Neural cell (in vitro differentiated cells): ENCODE measurements at regions not wholly inside any gene's neighbourhood (a gene's known extent, or its start where the extent isn't known, plus 50 kb on each side); places are given as distances from the start of the nearest gene placed in this dataset.

Experiments
- EP300 ChIP-seq: fragments of 450-650 bp; conservative IDR thresholded peaks from 2 replicates; pipeline ENCODE4 v1.6.1; 2014; ENCODE audit warnings: antibody characterized with exemption, mild to moderate bottlenecking, moderate library complexity; ENCODE audit not compliant: poor library complexity, severe bottlenecking
- MXI1 ChIP-seq: fragments of 450-650 bp; conservative IDR thresholded peaks from 2 replicates; pipeline ENCODE4 v1.6.1; 2014; ENCODE audit warnings: antibody characterized with exemption, mild to moderate bottlenecking; ENCODE audit not compliant: poor library complexity, severe bottlenecking
- POLR2AphosphoS5 ChIP-seq: IDR thresholded peaks from 2 replicates; pipeline ENCODE4 v1.6.1; 2012
- SMC3 ChIP-seq: fragments of 450-650 bp; conservative IDR thresholded peaks from 2 replicates; pipeline ENCODE4 v1.6.1; 2014; ENCODE audit warnings: antibody characterized with exemption, mild to moderate bottlenecking, moderate library complexity; ENCODE audit not compliant: poor library complexity
- TAF1 ChIP-seq: IDR thresholded peaks from 2 replicates; pipeline ENCODE4 v1.6.1; 2012; ENCODE audit warnings: low read depth
- TF ChIP-seq, protein P1 (sequence below): IDR thresholded peaks from 2 replicates; pipeline ENCODE4 v1.6.1; 2012; ENCODE audit warnings: borderline replicate concordance
- TF ChIP-seq, protein P2 (sequence below): fragments of 450-650 bp; IDR thresholded peaks from 2 replicates; pipeline ENCODE4 v1.5.1; 2014; ENCODE audit warnings: antibody characterized with exemption, mild to moderate bottlenecking, moderate library complexity; ENCODE audit not compliant: poor library complexity, severe bottlenecking

DNA sequence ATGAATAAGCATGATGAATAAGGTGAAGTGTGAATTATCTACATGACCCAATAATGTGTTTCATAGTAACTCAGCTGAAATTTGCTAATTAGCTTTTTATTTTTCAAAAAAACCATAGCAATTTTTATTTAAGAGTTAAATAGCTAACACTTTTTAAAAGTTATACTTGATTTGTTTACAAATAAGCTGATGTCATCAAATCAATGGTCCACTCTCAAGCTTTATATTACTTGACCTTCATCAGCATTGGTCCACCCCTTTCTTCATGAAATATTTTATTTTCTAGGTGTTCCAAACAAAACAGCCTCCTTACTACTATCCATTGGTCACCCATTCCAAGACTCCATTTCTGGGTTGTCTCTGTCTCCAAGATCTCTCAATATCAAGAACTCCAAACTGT lies 649.0 kb upstream of the TENM3 start:
- no peak for TF ChIP-seq SMC3
- TF ChIP-seq, protein P1, sequence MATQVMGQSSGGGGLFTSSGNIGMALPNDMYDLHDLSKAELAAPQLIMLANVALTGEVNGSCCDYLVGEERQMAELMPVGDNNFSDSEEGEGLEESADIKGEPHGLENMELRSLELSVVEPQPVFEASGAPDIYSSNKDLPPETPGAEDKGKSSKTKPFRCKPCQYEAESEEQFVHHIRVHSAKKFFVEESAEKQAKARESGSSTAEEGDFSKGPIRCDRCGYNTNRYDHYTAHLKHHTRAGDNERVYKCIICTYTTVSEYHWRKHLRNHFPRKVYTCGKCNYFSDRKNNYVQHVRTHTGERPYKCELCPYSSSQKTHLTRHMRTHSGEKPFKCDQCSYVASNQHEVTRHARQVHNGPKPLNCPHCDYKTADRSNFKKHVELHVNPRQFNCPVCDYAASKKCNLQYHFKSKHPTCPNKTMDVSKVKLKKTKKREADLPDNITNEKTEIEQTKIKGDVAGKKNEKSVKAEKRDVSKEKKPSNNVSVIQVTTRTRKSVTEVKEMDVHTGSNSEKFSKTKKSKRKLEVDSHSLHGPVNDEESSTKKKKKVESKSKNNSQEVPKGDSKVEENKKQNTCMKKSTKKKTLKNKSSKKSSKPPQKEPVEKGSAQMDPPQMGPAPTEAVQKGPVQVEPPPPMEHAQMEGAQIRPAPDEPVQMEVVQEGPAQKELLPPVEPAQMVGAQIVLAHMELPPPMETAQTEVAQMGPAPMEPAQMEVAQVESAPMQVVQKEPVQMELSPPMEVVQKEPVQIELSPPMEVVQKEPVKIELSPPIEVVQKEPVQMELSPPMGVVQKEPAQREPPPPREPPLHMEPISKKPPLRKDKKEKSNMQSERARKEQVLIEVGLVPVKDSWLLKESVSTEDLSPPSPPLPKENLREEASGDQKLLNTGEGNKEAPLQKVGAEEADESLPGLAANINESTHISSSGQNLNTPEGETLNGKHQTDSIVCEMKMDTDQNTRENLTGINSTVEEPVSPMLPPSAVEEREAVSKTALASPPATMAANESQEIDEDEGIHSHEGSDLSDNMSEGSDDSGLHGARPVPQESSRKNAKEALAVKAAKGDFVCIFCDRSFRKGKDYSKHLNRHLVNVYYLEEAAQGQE, result no peak
- TF ChIP-seq MXI1, result no peak
- TF ChIP-seq, protein P2, sequence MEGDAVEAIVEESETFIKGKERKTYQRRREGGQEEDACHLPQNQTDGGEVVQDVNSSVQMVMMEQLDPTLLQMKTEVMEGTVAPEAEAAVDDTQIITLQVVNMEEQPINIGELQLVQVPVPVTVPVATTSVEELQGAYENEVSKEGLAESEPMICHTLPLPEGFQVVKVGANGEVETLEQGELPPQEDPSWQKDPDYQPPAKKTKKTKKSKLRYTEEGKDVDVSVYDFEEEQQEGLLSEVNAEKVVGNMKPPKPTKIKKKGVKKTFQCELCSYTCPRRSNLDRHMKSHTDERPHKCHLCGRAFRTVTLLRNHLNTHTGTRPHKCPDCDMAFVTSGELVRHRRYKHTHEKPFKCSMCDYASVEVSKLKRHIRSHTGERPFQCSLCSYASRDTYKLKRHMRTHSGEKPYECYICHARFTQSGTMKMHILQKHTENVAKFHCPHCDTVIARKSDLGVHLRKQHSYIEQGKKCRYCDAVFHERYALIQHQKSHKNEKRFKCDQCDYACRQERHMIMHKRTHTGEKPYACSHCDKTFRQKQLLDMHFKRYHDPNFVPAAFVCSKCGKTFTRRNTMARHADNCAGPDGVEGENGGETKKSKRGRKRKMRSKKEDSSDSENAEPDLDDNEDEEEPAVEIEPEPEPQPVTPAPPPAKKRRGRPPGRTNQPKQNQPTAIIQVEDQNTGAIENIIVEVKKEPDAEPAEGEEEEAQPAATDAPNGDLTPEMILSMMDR, result no peak
- TF ChIP-seq TAF1, result no peak
- TF ChIP-seq EP300, result no peak
- no peak for TF ChIP-seq POLR2AphosphoS5
